Body of pancreas (tissue), 4 donors: ENCODE measurements at regions not wholly inside any gene's neighbourhood (a gene's known extent, or its start where the extent isn't known, plus 50 kb on each side); places are given as distances from the start of the nearest gene placed in this dataset.

Experiments used
- CTCF ChIP-seq, 7 experiments: fragments of 450-650 bp in 4 of 7; fragments of 200-600 bp in 3 of 7; sonication (generic) in 3 of 7; IDR thresholded peaks; one replicate each; pipeline ENCODE4 v1.5.1; 2016 to 2019; ENCODE audit warnings: antibody characterized with exemption in 7 of 7
- POLR2A ChIP-seq, 3 donors: fragments of 450-650 bp; IDR thresholded peaks; one replicate each; pipeline ENCODE4 v1.6.1; 2016; ENCODE audit warnings: antibody characterized with exemption in 3 of 3, mild to moderate bottlenecking in 2 of 3

- TF ChIP-seq CTCF (IDR thresholded peaks at IDR 0.05) (no peak), POLR2A (IDR thresholded peaks at IDR 0.05) (no peak)
Measured at GRCh38 chr1:194300340-194300739, 1113.9 kb upstream of the B3GALT2 start.
